ENCODE measurements at regions not wholly inside any gene's neighbourhood (a gene's known extent, or its start where the extent isn't known, plus 50 kb on each side); places are given as distances from the start of the nearest gene placed in this dataset.

DNA sequence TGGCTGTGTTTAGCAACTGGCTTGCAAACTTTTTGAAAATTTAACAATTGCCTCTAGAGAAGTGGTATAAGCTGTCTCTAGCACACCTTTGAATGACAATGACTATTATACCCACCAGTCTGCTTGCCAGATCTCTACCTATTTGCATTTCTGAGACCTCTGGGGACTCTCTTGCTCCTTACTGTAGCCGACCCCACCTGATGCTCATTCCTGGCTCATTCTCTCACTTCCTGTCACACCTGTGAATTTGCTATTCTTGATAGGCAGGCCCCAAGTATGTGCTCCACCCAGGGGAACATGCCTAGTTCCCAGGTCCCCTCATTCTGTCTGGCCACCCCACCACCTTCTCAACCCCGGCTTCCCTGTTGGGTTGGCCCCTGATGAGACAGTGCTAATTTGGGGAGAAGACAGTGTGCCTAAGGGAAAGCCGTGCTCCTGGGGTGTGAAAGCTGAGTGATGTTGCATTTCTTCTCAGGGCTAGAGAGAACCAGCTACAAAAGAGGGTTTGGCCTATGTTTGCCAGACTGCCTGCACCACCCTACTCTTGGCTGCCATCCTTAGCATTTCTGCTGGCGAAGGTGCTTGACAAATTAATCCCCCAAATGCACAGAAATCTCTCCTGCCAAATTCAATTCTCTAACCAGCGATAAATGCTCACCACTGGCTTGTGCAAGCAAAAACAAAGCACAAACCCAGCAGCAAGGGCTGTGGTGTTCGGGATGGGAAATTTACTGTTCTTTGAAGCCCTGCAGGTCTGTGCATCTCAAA, 138.2 kb downstream of the RPS24 start:
- H3K27ac ChIP-seq = no peak overlapping the region

DNA sequence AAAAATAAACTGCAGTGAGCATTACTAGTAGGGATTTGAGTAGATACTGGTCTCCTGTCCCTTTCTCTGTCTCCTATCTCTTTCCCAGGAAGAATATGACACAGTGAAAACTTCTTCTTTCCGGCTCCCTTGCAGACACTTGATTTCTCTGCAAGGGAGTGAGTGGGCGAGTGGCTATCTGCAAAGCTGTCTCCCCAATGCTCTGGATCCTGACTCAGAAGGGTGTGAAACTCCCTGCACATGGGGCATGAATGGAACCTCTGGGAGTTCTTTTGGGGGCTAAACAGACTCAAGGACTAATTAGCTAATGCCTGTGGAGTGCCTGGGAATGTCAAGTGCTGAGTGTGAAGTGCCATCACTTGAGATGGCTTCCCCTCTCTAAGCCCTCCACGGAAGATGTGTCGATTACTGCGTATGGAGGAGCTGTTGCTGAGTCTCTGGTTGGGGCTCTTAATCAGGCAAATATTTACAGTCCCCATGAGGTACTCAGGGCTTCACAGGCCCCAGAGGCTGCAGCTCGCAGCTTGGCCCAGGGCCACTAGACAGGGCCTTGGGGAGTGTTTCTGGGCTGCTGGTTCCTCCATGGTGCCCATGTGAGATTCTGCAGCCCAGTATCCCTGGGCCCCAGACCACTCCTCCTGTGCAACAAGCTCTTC, 139.8 kb downstream of the RPS24 start:
- no peak for TF ChIP-seq CTCF (IDR thresholded peaks at IDR 0.05)
- no peak for TF ChIP-seq ZFX (IDR thresholded peaks at IDR 0.05; ENCODE audit: borderline replicate concordance)
- H3K27ac ChIP-seq = no peak overlapping the region

More for the DNA sequence above, 138.2 kb downstream of the RPS24 start:
- TF ChIP-seq CTCF (IDR thresholded peaks at IDR 0.05) = no peak
- TF ChIP-seq ZFX (IDR thresholded peaks at IDR 0.05; ENCODE audit: borderline replicate concordance) = no peak

DNA sequence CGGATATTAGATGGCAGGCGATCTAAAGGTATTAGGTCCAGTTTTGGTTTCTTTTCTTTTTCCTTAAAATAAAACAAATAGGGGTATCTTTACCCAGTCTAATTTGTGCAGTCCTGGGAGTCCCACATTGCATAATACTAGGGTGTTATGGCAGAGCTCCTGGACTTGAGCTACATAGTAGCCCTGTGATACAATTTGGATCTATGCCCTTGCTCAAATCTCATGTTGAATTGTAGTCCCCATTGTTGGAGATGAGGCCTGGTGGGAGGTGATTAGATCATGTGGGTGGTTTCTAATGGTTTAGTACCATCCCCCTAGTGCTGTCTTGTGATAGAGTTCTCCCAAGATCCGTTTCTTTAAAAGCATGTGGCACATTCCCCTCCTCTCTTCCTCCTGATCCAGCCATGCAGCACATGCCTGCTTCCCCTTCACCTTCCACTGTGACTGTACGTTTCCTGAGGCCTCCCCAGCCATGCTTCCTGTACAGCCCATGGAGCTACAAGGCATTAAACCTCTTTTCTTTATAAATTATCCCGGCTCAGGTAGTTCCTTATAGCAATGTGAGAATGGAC, 141.9 kb downstream of the RPS24 start:
- TF ChIP-seq CTCF (IDR thresholded peaks at IDR 0.05) = no peak

DNA sequence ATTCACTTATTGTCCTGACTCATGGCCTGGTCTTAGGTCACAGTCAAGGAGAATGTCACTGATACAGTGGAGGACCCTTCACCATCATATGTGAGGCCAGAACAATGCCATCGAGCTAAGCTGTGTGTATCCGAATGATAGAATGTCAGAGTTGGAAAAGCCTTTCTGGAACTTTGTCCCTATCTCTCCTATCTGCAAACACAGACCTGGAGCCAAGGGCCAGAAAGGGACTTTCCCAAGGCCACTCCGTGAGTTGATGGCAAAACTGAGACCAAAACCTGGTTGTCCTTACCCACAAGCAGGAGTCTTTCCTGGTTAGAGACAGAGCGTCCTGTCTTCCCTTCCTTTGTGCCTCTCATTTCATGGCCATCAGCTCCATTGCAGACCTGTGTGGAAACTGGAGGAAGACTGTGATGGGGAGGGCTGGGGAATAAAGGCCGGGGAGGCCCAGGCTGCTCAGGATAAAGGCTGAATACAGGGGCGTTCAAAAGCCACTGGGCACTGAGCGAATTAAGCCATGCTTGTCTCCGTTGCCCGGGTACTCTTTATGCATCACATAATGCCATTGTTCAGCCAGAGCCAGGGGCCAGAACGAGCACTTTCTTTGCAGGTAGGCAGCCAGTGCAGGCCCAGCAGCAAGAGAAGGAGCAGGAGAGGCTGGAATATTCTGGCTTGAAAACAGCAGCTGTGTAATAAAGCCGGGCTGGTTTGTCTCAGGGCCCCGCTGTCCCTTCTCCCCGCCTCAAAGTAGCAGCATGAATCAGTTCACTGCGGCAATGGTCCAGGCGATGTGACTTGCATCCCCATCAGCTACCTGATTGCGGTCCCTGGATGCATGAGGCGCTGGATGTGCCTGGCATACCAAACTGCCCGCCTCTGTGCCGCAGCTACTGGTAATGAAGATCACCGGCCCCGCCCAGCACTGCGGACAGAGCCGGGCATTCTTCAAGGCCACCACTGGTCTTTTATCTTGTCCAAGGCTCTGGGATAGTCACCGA, 143.0 kb downstream of the RPS24 start:
- H3K27ac ChIP-seq = no peak overlapping the region
- TF ChIP-seq ZFX (IDR thresholded peaks at IDR 0.05; ENCODE audit: borderline replicate concordance) = no peak
- no peak for TF ChIP-seq CTCF (IDR thresholded peaks at IDR 0.05)

More for the DNA sequence above, 141.9 kb downstream of the RPS24 start:
- no peak overlapping the region for H3K27ac ChIP-seq

DNA sequence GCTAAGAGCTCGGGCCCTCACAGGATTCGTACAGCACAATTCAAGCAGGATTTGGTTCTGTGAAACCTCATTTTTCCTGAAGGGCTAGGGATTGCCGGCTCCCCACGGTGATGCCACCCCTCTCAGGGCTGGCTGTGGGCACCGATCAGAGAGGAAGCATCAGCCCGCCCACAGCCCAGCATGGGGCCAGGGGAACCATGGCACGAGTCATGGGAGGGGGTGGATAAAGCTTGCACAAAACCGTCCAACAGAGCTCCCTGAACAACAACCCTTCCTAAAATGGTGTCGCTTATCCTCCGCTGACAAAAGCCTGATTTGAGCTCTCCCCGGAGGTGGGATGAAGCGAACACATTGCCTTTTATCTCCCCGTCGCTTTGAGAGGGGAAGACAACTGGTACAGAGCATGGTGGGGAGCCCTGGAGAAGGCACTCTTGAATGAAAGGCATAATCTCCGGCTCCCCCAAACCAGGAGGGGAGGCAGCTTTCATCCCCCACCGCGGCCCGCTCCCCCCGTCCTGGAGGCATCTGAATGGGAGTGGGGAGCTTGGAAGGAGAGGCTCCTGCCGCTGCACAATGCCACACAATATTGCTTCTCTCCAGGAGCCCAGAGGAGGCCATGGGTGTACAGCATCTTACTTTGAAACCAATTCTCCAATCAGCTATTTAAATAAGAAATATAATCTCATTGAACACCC, 144.0 kb downstream of the RPS24 start:
- H3K27ac ChIP-seq = no peak overlapping the region
- no peak for TF ChIP-seq ZFX (IDR thresholded peaks at IDR 0.05; ENCODE audit: borderline replicate concordance)
- no peak for TF ChIP-seq CTCF (IDR thresholded peaks at IDR 0.05)

- H3K27ac ChIP-seq = no peak overlapping the region
- TF ChIP-seq CTCF (IDR thresholded peaks at IDR 0.05) (no peak), ZFX (IDR thresholded peaks at IDR 0.05; ENCODE audit: borderline replicate concordance) (no peak)
Observed at GRCh38 chr10:78178397-78178796, 144.7 kb downstream of the RPS24 start.

All from 22Rv1 (cell line).